HG03439 (cell line): ENCODE measurements at regions not wholly inside any gene's neighbourhood (a gene's known extent, or its start where the extent isn't known, plus 50 kb on each side); places are given as distances from the start of the nearest gene placed in this dataset.

ENCODE experiments used
- ATAC-seq: cut with Tn5 transposase; IDR thresholded peaks from one replicate; pipeline ENCODE4 v1.9.1; 2021; ENCODE audit warnings: mild to moderate bottlenecking, moderate library complexity; ENCODE audit not compliant: unreplicated experiment

GRCh38 chr2:33777786-33778185 lies 178.7 kb upstream of the FAM98A start:
- no peak for ATAC-seq

GRCh38 chr2:33775306-33775705 lies 176.2 kb upstream of the FAM98A start:
- ATAC-seq = no peak

GRCh38 chr2:33770023-33770422 lies 170.9 kb upstream of the FAM98A start:
- no peak for ATAC-seq

- no peak for ATAC-seq
Measured at GRCh38 chr2:33766175-33766574, 167.1 kb upstream of the FAM98A start.

- ATAC-seq = no peak
Measured at GRCh38 chr2:33765122-33765521, 166.0 kb upstream of the FAM98A start.

GRCh38 chr2:33764551-33764950 lies 165.5 kb upstream of the FAM98A start:
- ATAC-seq = no peak

GRCh38 chr2:33763671-33764310 lies 164.7 kb upstream of the FAM98A start:
- ATAC-seq = no peak

- no peak for ATAC-seq
Measured at GRCh38 chr2:33762636-33763035, 163.5 kb upstream of the FAM98A start.

GRCh38 chr2:33746208-33746800 lies 147.2 kb upstream of the FAM98A start:
- no peak for ATAC-seq

- ATAC-seq = no peak
Measured at GRCh38 chr2:33735096-33735495, 136.0 kb upstream of the FAM98A start.

- no peak for ATAC-seq
Measured at GRCh38 chr2:33730804-33731203, 131.7 kb upstream of the FAM98A start.

GRCh38 chr2:33730193-33730592 lies 131.1 kb upstream of the FAM98A start:
- ATAC-seq = no peak

- no peak for ATAC-seq
Measured at GRCh38 chr2:33729353-33729752, 130.3 kb upstream of the FAM98A start.

- ATAC-seq = no peak
Measured at GRCh38 chr2:33728106-33728505, 129.0 kb upstream of the FAM98A start.

GRCh38 chr2:33727361-33728032 lies 128.4 kb upstream of the FAM98A start:
- no peak for ATAC-seq

GRCh38 chr2:33726415-33726814 lies 127.3 kb upstream of the FAM98A start:
- no peak for ATAC-seq

- ATAC-seq = no peak
Measured at GRCh38 chr2:33723329-33723728, 124.2 kb upstream of the FAM98A start.

- no peak for ATAC-seq
Measured at GRCh38 chr2:33719067-33719466, 120.0 kb upstream of the FAM98A start.

- ATAC-seq = no peak
Measured at GRCh38 chr2:33712674-33713073, 113.6 kb upstream of the FAM98A start.

- no peak for ATAC-seq
Measured at GRCh38 chr2:33709951-33710350, 110.9 kb upstream of the FAM98A start.

GRCh38 chr2:33707312-33707711 lies 108.2 kb upstream of the FAM98A start:
- no peak for ATAC-seq

- ATAC-seq = no peak
Measured at GRCh38 chr2:33706410-33706809, 107.3 kb upstream of the FAM98A start.
